Endothelial cell of umbilical vein (primary cell): ENCODE measurements at regions not wholly inside any gene's neighbourhood (a gene's known extent, or its start where the extent isn't known, plus 50 kb on each side); places are given as distances from the start of the nearest gene placed in this dataset.

Experiments used
- BruUV-seq: library from RNA; stranded (reverse); fragments of 400-500 nt; replicated peaks from 2 replicates; lab custom pipeline; 2021; lab: Mats Ljungman, UMichigan
- CTCF ChIA-PET: fragments of 300-600, 350-600 bp; sonication (Branson Sonifier 250); formaldehyde crosslinking; loops from one replicate; lab custom pipeline; 2021; ENCODE audit warnings: antibody characterized with exemption, inconsistent platforms; lab: Charles Lee
- POLR2A ChIA-PET: fragments of 300-600, 350-600 bp; sonication (Branson Sonifier 250); formaldehyde crosslinking; loops from one replicate; lab custom pipeline; 2021; ENCODE audit warnings: antibody characterized with exemption, inconsistent platforms; lab: Charles Lee
- DNase-seq: peaks from one replicate; pipeline ENCODE4 v3.0.0-alpha.2; 2011; ENCODE audit warnings: low read depth, low spot score
- FAIRE-seq: peaks from 2 replicates; lab custom pipeline; 2011; peaks lifted over from hg19 to GRCh38; lab: Jason Lieb, UNC
- H2AFZ ChIP-seq: 2 replicates; pipeline ENCODE4 v1.6.0; 2012; ENCODE audit warnings: low read depth, low read length, control low read depth, inconsistent platforms
- H3K27ac ChIP-seq: 2 replicates; pipeline ENCODE4 v1.5.1; 2011; ENCODE audit warnings: low read depth, mild to moderate bottlenecking, control low read depth, low read length, moderate library complexity; ENCODE audit not compliant: insufficient read depth
- H3K27me3 ChIP-seq, 2 experiments: 2 replicates each; pipeline versions ENCODE4 v1.6.0 to v1.6.1; 2011; ENCODE audit warnings: low read length in 2 of 2, mixed read lengths in 1 of 2; ENCODE audit not compliant: control insufficient read depth in 2 of 2, insufficient read depth in 2 of 2
- H3K36me3 ChIP-seq, 2 experiments: 2 replicates in 1 of 2; 3 replicates in 1 of 2; pipeline ENCODE4 v1.5.1; 2011; ENCODE audit warnings: low read length in 2 of 2, mild to moderate bottlenecking in 1 of 2, moderate library complexity in 1 of 2; ENCODE audit not compliant: control insufficient read depth in 2 of 2, insufficient read depth in 2 of 2; ENCODE audit errors: extremely low read depth in 1 of 2
- H3K4me1 ChIP-seq: 3 replicates; pipeline ENCODE4 v1.5.1; 2011; ENCODE audit warnings: mild to moderate bottlenecking, low read length; ENCODE audit not compliant: control insufficient read depth, insufficient read depth; ENCODE audit errors: extremely low read depth
- H3K4me2 ChIP-seq: 2 replicates; pipeline ENCODE4 v1.6.1; 2011; ENCODE audit warnings: low read length, control low read depth, mixed read lengths; ENCODE audit not compliant: insufficient read depth
- H3K4me3 ChIP-seq, 3 experiments: fragments of 200-600 bp in 1 of 3; sonication (generic), shearing (Covaris generic) in 1 of 3; replicated peaks in 1 of 3; 2 replicates each; pipeline ENCODE4 v1.5.1; 2011 to 2016; ENCODE audit warnings: control low read depth in 3 of 3, low read length in 3 of 3, mild to moderate bottlenecking in 2 of 3, inconsistent platforms in 1 of 3, low read depth in 1 of 3, moderate library complexity in 1 of 3; ENCODE audit not compliant: insufficient read depth in 1 of 3
- H3K79me2 ChIP-seq: 2 replicates; pipeline ENCODE4 v1.6.0; 2012; ENCODE audit warnings: low read length, inconsistent platforms; ENCODE audit not compliant: control insufficient read depth, insufficient read depth
- H3K9ac ChIP-seq: replicated peaks from 2 replicates; pipeline ENCODE3; 2011; ENCODE audit warnings: low read length, control low read depth; ENCODE audit not compliant: insufficient read depth; ENCODE audit errors: extremely low read depth
- H3K9me1 ChIP-seq: replicated peaks from 3 replicates; pipeline ENCODE4 v1.6.0; 2011; ENCODE audit warnings: mild to moderate bottlenecking, low read length; ENCODE audit not compliant: control insufficient read depth, insufficient read depth; ENCODE audit errors: extremely low read depth
- H3K9me3 ChIP-seq: replicated peaks from 2 replicates; pipeline ENCODE4 v1.5.1; 2012; ENCODE audit warnings: low read length, inconsistent platforms; ENCODE audit not compliant: control insufficient read depth, insufficient read depth
- H4K20me1 ChIP-seq: replicated peaks from 2 replicates; pipeline ENCODE3; 2011; ENCODE audit warnings: mild to moderate bottlenecking, low read length; ENCODE audit not compliant: control insufficient read depth, insufficient read depth; ENCODE audit errors: extremely low read depth
- EZH2 ChIP-seq: IDR thresholded peaks from 2 replicates; pipeline ENCODE4 v1.6.1; 2012; ENCODE audit warnings: borderline replicate concordance, low read depth, mild to moderate bottlenecking, moderate library complexity, low read length, inconsistent platforms; ENCODE audit not compliant: severe bottlenecking
- FOS ChIP-seq: IDR thresholded peaks from 2 replicates; pipeline ENCODE4 v1.6.1; 2011; ENCODE audit warnings: mild to moderate bottlenecking, low read length, moderate library complexity, borderline replicate concordance; ENCODE audit not compliant: insufficient read depth
- GATA2 ChIP-seq: IDR thresholded peaks from 2 replicates; pipeline ENCODE4 v1.7.0; 2011; ENCODE audit warnings: low read depth, mild to moderate bottlenecking, moderate library complexity, mixed read lengths, low read length; ENCODE audit not compliant: insufficient read length, insufficient read depth
- JUN ChIP-seq: IDR thresholded peaks from 2 replicates; pipeline ENCODE4 v1.6.1; 2011; ENCODE audit warnings: borderline replicate concordance, low read depth; ENCODE audit not compliant: insufficient read length, insufficient read depth
- MYC ChIP-seq: IDR thresholded peaks from one replicate; pipeline ENCODE4 v1.6.1; 2011; ENCODE audit warnings: mild to moderate bottlenecking, low read depth, low read length
- POLR2A ChIP-seq: IDR thresholded peaks from 2 replicates; pipeline ENCODE4 v1.6.1; 2012; ENCODE audit warnings: low read depth, mild to moderate bottlenecking, control low read depth, low read length
- POLR2AphosphoS5 ChIP-seq: IDR thresholded peaks from 2 replicates; pipeline ENCODE4 v1.6.1; 2012; ENCODE audit warnings: low read depth, mild to moderate bottlenecking, control low read depth, low read length, moderate library complexity; ENCODE audit not compliant: insufficient read depth
- dilution Hi-C: fragments of 300-500 bp; cut with MboI; formaldehyde crosslinking; loops from one replicate; pipeline ENCODE4 v1.15.0; 2019; ENCODE audit warnings: low sequenced_read_pairs; ENCODE audit not compliant: extremely low pct_ligation_motif_present
- intact Hi-C: fragments of 100-400 bp; cut with micrococcal nuclease; formaldehyde crosslinking; loops from one replicate; pipeline ENCODE4 v1.10.0; 2022
- TF ChIP-seq, protein P1 (sequence below): IDR thresholded peaks from 2 replicates; pipeline ENCODE4 v1.6.1; 2011; ENCODE audit not compliant: insufficient read depth, insufficient read length
- TF ChIP-seq, protein P2 (sequence below), 2 donors: IDR thresholded peaks; 1 replicate in 1 of 2; 2 replicates in 1 of 2; pipeline ENCODE4 v1.5.1; 2011; ENCODE audit warnings: low read length in 2 of 2, mild to moderate bottlenecking in 2 of 2, moderate library complexity in 2 of 2, control low read depth in 1 of 2, inconsistent platforms in 1 of 2, low read depth in 1 of 2; ENCODE audit not compliant: insufficient read depth in 1 of 2; ENCODE audit errors: extremely low read depth in 1 of 2

DNA sequence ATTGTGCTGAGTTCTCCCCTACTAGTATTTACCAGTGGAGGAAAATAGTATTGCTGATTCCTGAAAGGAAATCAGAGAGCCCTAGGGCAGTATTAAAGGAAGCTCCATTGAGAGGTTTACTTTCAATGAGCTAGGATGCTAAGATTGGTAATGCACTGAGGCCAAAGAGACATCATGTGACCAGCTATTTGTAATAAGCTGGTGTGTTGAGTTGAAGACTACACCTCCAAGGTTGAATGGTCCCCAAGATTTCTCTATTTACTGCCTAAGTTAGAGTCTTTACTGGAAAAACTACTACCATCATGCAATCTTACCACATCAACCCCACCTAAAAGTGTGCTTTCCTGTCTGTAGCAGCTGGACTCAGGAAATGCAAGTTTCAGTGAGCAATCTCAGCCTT is 151.5 kb upstream of the GJE1 start:
- TF ChIP-seq JUN (no peak), MYC (no peak), FOS (no peak), POLR2A (no peak), POLR2AphosphoS5 (no peak), EZH2 (no peak), GATA2 (no peak)
- TF ChIP-seq, protein P1, sequence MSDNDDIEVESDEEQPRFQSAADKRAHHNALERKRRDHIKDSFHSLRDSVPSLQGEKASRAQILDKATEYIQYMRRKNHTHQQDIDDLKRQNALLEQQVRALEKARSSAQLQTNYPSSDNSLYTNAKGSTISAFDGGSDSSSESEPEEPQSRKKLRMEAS, result no peak
- TF ChIP-seq, protein P2, sequence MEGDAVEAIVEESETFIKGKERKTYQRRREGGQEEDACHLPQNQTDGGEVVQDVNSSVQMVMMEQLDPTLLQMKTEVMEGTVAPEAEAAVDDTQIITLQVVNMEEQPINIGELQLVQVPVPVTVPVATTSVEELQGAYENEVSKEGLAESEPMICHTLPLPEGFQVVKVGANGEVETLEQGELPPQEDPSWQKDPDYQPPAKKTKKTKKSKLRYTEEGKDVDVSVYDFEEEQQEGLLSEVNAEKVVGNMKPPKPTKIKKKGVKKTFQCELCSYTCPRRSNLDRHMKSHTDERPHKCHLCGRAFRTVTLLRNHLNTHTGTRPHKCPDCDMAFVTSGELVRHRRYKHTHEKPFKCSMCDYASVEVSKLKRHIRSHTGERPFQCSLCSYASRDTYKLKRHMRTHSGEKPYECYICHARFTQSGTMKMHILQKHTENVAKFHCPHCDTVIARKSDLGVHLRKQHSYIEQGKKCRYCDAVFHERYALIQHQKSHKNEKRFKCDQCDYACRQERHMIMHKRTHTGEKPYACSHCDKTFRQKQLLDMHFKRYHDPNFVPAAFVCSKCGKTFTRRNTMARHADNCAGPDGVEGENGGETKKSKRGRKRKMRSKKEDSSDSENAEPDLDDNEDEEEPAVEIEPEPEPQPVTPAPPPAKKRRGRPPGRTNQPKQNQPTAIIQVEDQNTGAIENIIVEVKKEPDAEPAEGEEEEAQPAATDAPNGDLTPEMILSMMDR (IDR thresholded peaks at IDR 0.05; ENCODE audit: extremely low read depth in 1 of 2, insufficient read depth in 1 of 2, low read depth in 1 of 2, low read length in 2 of 2), result no peak
- H3K4me2 ChIP-seq, result no peak overlapping the region
- POLR2A ChIA-PET, result no interaction called here
- H3K9me3 ChIP-seq, result no peaks in the 10 kb centered on the region
- no peaks in the 10 kb centered on the region for H3K79me2 ChIP-seq
- no peak overlapping the region for H2AFZ ChIP-seq
- BruUV-seq, result no TSS peak
- DNase-seq (no peak), FAIRE-seq (no peak)
- no peaks in the 10 kb centered on the region for H3K9me1 ChIP-seq
- intact Hi-C loops, result no loop called here
- peaks cover 0 to 2% of the 10 kb centered on the region in 2 experiments for H3K27me3 ChIP-seq
- CTCF ChIA-PET, result no interaction called here
- H4K20me1 ChIP-seq, result no peaks in the 10 kb centered on the region
- H3K27ac ChIP-seq, result no peak overlapping the region
- H3K9ac ChIP-seq, result no peak overlapping the region
- H3K36me3 ChIP-seq, result no peaks in the 10 kb centered on the region
- dilution Hi-C loops, result no loop called here
- no peak overlapping the region for H3K4me3 ChIP-seq
- no peaks in the 10 kb centered on the region for H3K4me1 ChIP-seq
